ENCODE measurements at regions not wholly inside any gene's neighbourhood (a gene's known extent, or its start where the extent isn't known, plus 50 kb on each side); places are given as distances from the start of the nearest gene placed in this dataset.
"Not testable (repeated sequence)": the region's sequence is repeated elsewhere in the genome, so short reads cannot be mapped to it uniquely, and the experiment has no call there.

DNA sequence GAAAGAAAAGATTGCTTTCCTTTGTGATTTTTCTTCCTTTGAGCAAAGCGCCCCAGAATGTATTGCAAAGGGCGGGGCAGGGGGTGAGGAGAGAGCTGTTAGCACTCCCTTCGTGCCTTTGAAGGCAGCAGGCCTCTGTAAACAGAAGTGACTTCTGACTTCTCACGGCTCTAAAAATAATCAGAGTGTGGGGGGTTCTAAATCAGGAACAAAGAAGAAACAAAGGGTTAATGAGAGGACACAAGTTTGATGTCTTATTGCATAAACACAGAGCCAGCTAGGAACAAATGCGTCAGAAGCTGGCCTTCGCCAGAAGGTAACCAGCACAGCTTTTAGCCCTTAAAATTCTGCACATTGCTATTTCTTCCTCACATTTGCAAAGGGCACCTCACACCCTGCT is 626.2 kb downstream of the MID1IP1 start:
- ATAC-seq (ENCODE audit: low FRiP score) = no peak
- DNase-seq (ENCODE audit: low spot score) = no peak
- TF ChIP-seq, protein P1, sequence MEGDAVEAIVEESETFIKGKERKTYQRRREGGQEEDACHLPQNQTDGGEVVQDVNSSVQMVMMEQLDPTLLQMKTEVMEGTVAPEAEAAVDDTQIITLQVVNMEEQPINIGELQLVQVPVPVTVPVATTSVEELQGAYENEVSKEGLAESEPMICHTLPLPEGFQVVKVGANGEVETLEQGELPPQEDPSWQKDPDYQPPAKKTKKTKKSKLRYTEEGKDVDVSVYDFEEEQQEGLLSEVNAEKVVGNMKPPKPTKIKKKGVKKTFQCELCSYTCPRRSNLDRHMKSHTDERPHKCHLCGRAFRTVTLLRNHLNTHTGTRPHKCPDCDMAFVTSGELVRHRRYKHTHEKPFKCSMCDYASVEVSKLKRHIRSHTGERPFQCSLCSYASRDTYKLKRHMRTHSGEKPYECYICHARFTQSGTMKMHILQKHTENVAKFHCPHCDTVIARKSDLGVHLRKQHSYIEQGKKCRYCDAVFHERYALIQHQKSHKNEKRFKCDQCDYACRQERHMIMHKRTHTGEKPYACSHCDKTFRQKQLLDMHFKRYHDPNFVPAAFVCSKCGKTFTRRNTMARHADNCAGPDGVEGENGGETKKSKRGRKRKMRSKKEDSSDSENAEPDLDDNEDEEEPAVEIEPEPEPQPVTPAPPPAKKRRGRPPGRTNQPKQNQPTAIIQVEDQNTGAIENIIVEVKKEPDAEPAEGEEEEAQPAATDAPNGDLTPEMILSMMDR (IDR thresholded peaks at IDR 0.05) = no peak

DNA sequence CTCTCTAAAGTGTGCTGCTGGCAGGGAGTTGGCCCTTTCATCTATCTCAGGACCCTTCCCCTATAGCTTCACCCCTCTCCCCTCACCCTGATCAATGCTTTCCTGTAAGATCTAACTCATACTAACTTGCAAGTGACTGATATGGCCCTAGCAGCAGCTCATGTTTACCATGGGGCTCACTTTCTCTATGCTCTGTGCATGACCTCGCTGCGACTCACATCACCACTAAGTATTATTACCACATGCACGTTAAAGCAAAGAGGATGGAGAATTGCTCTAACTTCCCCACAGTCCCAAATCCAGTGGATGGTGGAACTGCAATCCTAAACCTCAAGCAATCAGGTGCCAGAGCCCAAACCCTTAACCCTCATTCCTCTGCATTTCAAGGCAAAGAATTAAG is 626.6 kb downstream of the MID1IP1 start:
- DNase-seq (ENCODE audit: low spot score) = no peak

DNA sequence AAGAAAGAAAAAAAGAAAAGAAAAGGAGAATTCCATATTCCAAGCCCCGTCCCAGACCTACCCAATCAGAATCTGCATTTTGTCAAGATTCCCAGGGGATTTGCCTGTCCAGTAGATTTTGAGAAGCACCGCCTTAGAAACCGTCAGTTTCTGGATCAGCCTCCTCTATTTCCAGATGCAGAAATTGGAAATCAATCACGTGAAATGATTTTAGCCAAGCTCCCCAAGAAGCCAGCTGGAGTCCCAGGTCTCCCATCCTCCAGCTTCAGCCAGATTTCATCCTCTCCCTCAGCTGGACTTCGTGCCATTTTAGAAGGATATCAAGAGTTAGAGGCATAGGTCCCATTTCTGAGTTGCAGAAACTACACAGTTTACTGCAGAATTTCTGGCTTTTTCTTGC is 629.3 kb downstream of the MID1IP1 start:
- TF ChIP-seq, protein P1 (IDR thresholded peaks at IDR 0.05) = no peak
- DNase-seq (ENCODE audit: low spot score) (no peak), ATAC-seq (ENCODE audit: low FRiP score) (no peak)

More for the DNA sequence above, 626.6 kb downstream of the MID1IP1 start:
- TF ChIP-seq, protein P1 (IDR thresholded peaks at IDR 0.05) = no peak
- ATAC-seq (ENCODE audit: low FRiP score) = no peak

DNA sequence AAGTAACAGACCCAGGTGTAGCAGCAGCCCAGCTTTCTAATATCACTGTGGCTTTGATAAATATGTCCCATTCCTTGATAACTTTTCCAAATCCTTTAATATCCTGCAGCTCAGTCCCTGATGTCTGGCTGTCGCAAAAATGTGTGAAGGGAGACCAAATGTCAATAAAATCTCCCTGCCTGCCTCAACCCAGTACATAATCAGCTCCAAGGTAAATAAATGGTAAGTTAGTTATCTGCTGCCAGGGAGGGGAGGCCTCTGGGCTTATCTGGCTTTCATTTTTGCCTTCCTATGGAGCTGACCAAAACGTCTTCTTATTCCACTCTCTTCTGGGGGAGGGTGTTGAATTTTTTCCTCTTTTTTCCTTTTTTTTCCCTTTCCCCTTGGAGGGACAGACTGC is 630.6 kb downstream of the MID1IP1 start:
- TF ChIP-seq, protein P1 (IDR thresholded peaks at IDR 0.05) = no peak
- no peak for DNase-seq (ENCODE audit: low spot score)
- no peak for ATAC-seq (ENCODE audit: low FRiP score)

DNA sequence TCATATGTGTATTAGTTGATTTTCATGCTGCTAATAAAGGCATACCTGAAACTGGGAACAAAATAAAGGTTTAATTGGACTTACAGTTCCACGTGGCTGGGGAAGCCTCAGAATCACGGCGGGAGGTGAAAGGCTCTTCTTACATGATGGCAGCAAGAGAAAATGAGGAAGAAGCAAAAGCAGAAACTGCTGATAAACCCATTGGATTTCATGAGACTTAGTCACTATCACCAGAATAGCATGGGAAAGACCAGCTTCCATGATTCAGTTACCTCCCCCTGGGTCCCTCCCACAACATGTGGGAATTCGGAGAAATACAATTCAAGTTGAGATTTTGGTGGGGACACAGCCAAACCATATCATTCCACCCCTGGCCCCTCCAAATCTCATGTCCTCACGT is 633.4 kb downstream of the MID1IP1 start:
- not testable (repeated sequence) for ATAC-seq (ENCODE audit: low FRiP score); DNase-seq (ENCODE audit: low spot score)

DNA sequence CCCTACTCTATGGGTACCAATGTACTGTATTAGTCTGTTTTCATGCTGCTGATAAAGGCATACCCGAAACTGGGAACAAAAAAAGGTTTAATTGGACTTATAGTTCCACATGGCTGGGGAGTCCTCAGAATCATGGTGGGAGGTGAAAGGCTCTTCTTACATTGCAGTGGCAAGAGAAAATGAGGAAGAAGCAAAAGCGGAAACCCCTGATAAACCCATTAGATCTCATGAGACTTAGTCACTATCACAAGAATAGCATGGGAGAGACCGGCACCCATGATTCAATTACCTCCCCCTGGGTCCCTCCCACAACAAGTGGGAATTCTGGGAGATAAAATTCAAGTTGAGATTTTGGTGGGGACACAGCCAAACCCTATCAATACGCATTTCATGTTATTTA is 635.3 kb downstream of the MID1IP1 start:
- ATAC-seq (ENCODE audit: low FRiP score); DNase-seq (ENCODE audit: low spot score): not testable (repeated sequence)

DNA sequence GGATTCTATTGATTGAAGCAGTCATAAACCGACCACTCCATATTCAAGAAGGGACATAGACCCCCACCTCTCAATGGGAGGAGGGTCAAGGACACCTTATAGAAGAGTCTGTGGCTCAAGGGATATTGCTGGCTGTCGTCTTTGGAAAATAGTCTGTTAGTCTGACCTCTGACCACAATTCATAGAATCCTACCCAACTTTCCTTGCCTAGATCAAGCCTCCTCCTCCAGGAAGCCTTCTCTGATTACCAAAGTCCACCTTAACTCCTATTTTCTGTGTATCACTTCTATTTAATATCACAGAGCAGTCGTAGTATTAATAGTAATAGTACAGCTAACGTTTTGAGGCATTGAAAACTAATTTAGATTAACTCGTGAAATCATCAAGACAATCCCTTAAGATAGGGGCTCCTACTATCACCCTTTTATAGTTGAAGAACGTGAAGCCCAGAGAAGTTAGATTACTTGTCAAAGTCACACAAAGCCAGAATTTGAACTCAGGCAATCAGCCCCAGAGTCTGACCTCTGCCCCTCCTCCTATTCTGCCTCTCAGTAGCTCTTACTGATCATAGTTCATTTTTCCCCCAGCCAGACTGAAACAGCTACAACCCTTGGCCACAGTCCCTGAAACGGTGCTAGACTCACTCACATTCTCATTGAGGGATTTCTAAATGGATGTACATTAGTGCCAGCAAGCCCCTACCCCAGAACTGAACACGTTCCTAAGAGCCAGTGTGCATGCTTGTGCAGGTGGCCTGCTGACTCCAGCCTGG is 636.6 kb downstream of the MID1IP1 start:
- TF ChIP-seq, protein P1 (IDR thresholded peaks at IDR 0.05) = no peak
- no peak for ATAC-seq (ENCODE audit: low FRiP score)

More for the DNA sequence above, 636.6 kb downstream of the MID1IP1 start:
- DNase-seq (ENCODE audit: low spot score) = no peak
